Stimulated activated CD4-positive, alpha-beta T cell treated with anti-CD3 and anti-CD28 coated beads, Interleukin-4, amount 100 ng/mL, for 48 hours (primary cell): ENCODE measurements at regions not wholly inside any gene's neighbourhood (a gene's known extent, or its start where the extent isn't known, plus 50 kb on each side); places are given as distances from the start of the nearest gene placed in this dataset.

Experiments used
- DNase-seq, 2 donors: peaks; one replicate each; pipeline ENCODE4 v3.0.0-alpha.2; 2020; ENCODE audit warnings: low read depth in 2 of 2

GRCh38 chr2:211225784-211226183 lies 669.4 kb downstream of the CPS1 start:
- no peak for DNase-seq

GRCh38 chr2:211228559-211228958 lies 672.2 kb downstream of the CPS1 start:
- no peak for DNase-seq

- DNase-seq = no peak
These were observed 681.3 kb downstream of the CPS1 start for GRCh38 chr2:211237586-211238275.

- DNase-seq = no peak
These were observed 685.5 kb downstream of the CPS1 start for GRCh38 chr2:211241891-211242290.

GRCh38 chr2:211247751-211248150 lies 691.4 kb downstream of the CPS1 start:
- DNase-seq = no peak

- no peak for DNase-seq
These were observed 692.4 kb downstream of the CPS1 start for GRCh38 chr2:211248841-211249240.

GRCh38 chr2:211251016-211251415 lies 694.6 kb downstream of the CPS1 start:
- DNase-seq = no peak

GRCh38 chr2:211258646-211259335 lies 702.4 kb downstream of the CPS1 start:
- DNase-seq = no peak

GRCh38 chr2:211259831-211260476 lies 703.6 kb downstream of the CPS1 start:
- DNase-seq = no peak

- DNase-seq = no peak
These were observed 713.9 kb downstream of the CPS1 start for GRCh38 chr2:211270257-211270656.

- DNase-seq = no peak
These were observed 725.2 kb downstream of the CPS1 start for GRCh38 chr2:211281430-211282073.

- DNase-seq = no peak
These were observed 746.3 kb downstream of the CPS1 start for GRCh38 chr2:211302676-211303075.

GRCh38 chr2:211306929-211307328 lies 750.5 kb downstream of the CPS1 start:
- no peak for DNase-seq
